Right lobe of liver (tissue), 6 donors: ENCODE measurements at regions not wholly inside any gene's neighbourhood (a gene's known extent, or its start where the extent isn't known, plus 50 kb on each side); places are given as distances from the start of the nearest gene placed in this dataset.

Source experiments
- ATAC-seq, 4 donors: fragments of 200-7000 bp; cut with Tn5 transposase; one replicate each; pipeline ENCODE4 v1.9.1; 2020; ENCODE audit warnings: mild to moderate bottlenecking in 4 of 4, moderate library complexity in 4 of 4
- DNase-seq, 3 donors: peaks; one replicate each; pipeline ENCODE4 v3.0.0-alpha.2; 2020
- H3K27ac ChIP-seq, 3 donors: fragments of 200-600 bp; one replicate each; pipeline ENCODE4 v1.8.0; 2022
- H3K27me3 ChIP-seq, 2 donors: fragments of 200-600 bp; one replicate each; pipeline ENCODE4 v1.8.0; 2022
- H3K36me3 ChIP-seq, 4 donors: fragments of 200-600 bp; sonication (generic) in 1 of 4; one replicate each; pipeline versions ENCODE4 v1.5.1 to v1.8.0; 2017 to 2022; ENCODE audit warnings: control low read depth in 1 of 4
- H3K4me1 ChIP-seq, 4 donors: fragments of 200-600 bp; sonication (generic) in 1 of 4; one replicate each; pipeline versions ENCODE4 v1.5.1 to v1.8.0; 2017 to 2022; ENCODE audit warnings: control low read depth in 1 of 4
- H3K4me3 ChIP-seq, 3 donors: fragments of 200-600 bp; one replicate each; pipeline ENCODE4 v1.8.0; 2022
- H3K9me3 ChIP-seq, 4 donors: fragments of 200-600 bp; sonication (generic) in 1 of 4; one replicate each; pipeline versions ENCODE4 v1.5.1 to v1.8.0; 2017 to 2022; ENCODE audit warnings: control low read depth in 1 of 4
- CTCF ChIP-seq, 4 donors: fragments of 200-600 bp in 3 of 4; fragments of 450-650 bp in 1 of 4; IDR thresholded peaks; one replicate each; pipeline versions ENCODE4 v1.5.1 to v1.8.0; 2016 to 2022; ENCODE audit warnings: antibody characterized with exemption in 4 of 4, mild to moderate bottlenecking in 2 of 4
- POLR2A ChIP-seq: fragments of 450-650 bp; IDR thresholded peaks from one replicate; pipeline ENCODE4 v1.6.1; 2017; ENCODE audit warnings: antibody characterized with exemption, mild to moderate bottlenecking
- WGBS: methylation state at CpG from one replicate; pipeline ENCODE4 v1.1.6; 2018; ENCODE audit warnings: low coverage, low lambda C conversion rate; ENCODE audit not compliant: insufficient coverage; ENCODE audit errors: missing lambda C conversion rate; 5-methylcytosine and 5-hydroxymethylcytosine counted together
- intact Hi-C, 2 donors: fragments of 100-400 bp; cut with DNase I; formaldehyde crosslinking; loops; one replicate each; pipeline versions ENCODE4 v1.11.2 to v1.14.1; 2022
- donor health status: DM: no; HTN: yes; CAD: no.
- donor health status: DM: no; HTN: no; CAD: no.
- donor health status: DM: no; HTN: no; CAD: no.
- donor health status: DM: no; HTN: yes; CAD: no.
- donor health status: DM: no; HTN: yes; CAD: no.

GRCh38 chr16:6018848-6019489, 921.4 kb upstream of the EEF2KMT start:
- intact Hi-C loops, result no loop called here
- WGBS, result 2% methylated on average over 10 of the region's 59 CpGs
- no peak overlapping the region for H3K27ac ChIP-seq
- no peaks in the 10 kb centered on the region for H3K27me3 ChIP-seq
- no peaks in the 10 kb centered on the region for H3K4me1 ChIP-seq
- H3K36me3 ChIP-seq, result no peaks in the 10 kb centered on the region
- no peak overlapping the region for H3K4me3 ChIP-seq
- DNase-seq (no peak), ATAC-seq (no peak)
- no peaks in the 10 kb centered on the region for H3K9me3 ChIP-seq
- TF ChIP-seq CTCF (IDR thresholded peaks at IDR 0.05), result no peak
- TF ChIP-seq POLR2A, result no peak

GRCh38 chr16:6016530-6017184, 919.1 kb upstream of the EEF2KMT start:
- Histone ChIP-seq H3K4me3 (no peak overlapping the region), H3K27ac (no peak overlapping the region), H3K27me3 (no peaks in the 10 kb centered on the region), H3K9me3 (no peaks in the 10 kb centered on the region), H3K4me1 (no peaks in the 10 kb centered on the region), H3K36me3 (no peaks in the 10 kb centered on the region)
- DNase-seq (no peak), ATAC-seq (peak in 3 of 4 donors; percentile 38 to 61 (median 47))
- TF ChIP-seq CTCF (IDR thresholded peaks at IDR 0.05) (peak in 3 of 4 donors; percentile 15 to 43 (median 25)), POLR2A (no peak)
- 19% methylated on average over 2 of the region's 2 CpGs for WGBS
- intact Hi-C loops, result no loop called here

- Histone ChIP-seq H3K36me3 (no peaks in the 10 kb centered on the region), H3K27me3 (no peaks in the 10 kb centered on the region), H3K27ac (no peak overlapping the region), H3K4me1 (no peaks in the 10 kb centered on the region), H3K4me3 (no peak overlapping the region), H3K9me3 (no peaks in the 10 kb centered on the region)
- intact Hi-C loops, result no loop called here
- 11% methylated on average over 1 of the region's 1 CpG for WGBS
- TF ChIP-seq CTCF (IDR thresholded peaks at IDR 0.05) (no peak), POLR2A (no peak)
- ATAC-seq (no peak), DNase-seq (no peak)
These were observed 915.1 kb upstream of the EEF2KMT start for GRCh38 chr16:6012716-6013115.

- DNase-seq (no peak), ATAC-seq (no peak)
- no peak overlapping the region for H3K27ac ChIP-seq
- no peak for TF ChIP-seq POLR2A
- no peak for TF ChIP-seq CTCF (IDR thresholded peaks at IDR 0.05)
- H3K4me3 ChIP-seq, result no peak overlapping the region
- no peaks in the 10 kb centered on the region for H3K4me1 ChIP-seq
- 26% methylated on average over 5 of the region's 5 CpGs for WGBS
- no peaks in the 10 kb centered on the region for H3K36me3 ChIP-seq
- intact Hi-C loops, result no loop called here
- H3K9me3 ChIP-seq, result no peaks in the 10 kb centered on the region
- H3K27me3 ChIP-seq, result no peaks in the 10 kb centered on the region
These were observed 911.6 kb upstream of the EEF2KMT start for GRCh38 chr16:6009151-6009550.
